ENCODE measurements at regions not wholly inside any gene's neighbourhood (a gene's known extent, or its start where the extent isn't known, plus 50 kb on each side); places are given as distances from the start of the nearest gene placed in this dataset.

GRCh38 chr4:103402198-103402597 is 204.1 kb upstream of the CENPE start:
- TF ChIP-seq, protein P1, sequence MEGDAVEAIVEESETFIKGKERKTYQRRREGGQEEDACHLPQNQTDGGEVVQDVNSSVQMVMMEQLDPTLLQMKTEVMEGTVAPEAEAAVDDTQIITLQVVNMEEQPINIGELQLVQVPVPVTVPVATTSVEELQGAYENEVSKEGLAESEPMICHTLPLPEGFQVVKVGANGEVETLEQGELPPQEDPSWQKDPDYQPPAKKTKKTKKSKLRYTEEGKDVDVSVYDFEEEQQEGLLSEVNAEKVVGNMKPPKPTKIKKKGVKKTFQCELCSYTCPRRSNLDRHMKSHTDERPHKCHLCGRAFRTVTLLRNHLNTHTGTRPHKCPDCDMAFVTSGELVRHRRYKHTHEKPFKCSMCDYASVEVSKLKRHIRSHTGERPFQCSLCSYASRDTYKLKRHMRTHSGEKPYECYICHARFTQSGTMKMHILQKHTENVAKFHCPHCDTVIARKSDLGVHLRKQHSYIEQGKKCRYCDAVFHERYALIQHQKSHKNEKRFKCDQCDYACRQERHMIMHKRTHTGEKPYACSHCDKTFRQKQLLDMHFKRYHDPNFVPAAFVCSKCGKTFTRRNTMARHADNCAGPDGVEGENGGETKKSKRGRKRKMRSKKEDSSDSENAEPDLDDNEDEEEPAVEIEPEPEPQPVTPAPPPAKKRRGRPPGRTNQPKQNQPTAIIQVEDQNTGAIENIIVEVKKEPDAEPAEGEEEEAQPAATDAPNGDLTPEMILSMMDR (IDR thresholded peaks at IDR 0.05): no peak
- TF ChIP-seq POLR2A (IDR thresholded peaks at IDR 0.05) (no peak), POLR2AphosphoS5 (IDR thresholded peaks at IDR 0.05) (no peak)

Data from sigmoid colon (tissue), 4 donors.